Stimulated activated naive CD8-positive, alpha-beta T cell treated with anti-CD3 and anti-CD28 coated beads, Interleukin-15, Interleukin-2, amounts not matched to agents 100 ng/mL and 50 ng/mL, for 24 hours (primary cell): ENCODE measurements at regions not wholly inside any gene's neighbourhood (a gene's known extent, or its start where the extent isn't known, plus 50 kb on each side); places are given as distances from the start of the nearest gene placed in this dataset.

Experiments
- H3K27ac Mint-ChIP-seq: one replicate; pipeline ENCODE4 v1.8.0; 2021; ENCODE audit warnings: mild to moderate bottlenecking, mixed read lengths
- H3K27me3 Mint-ChIP-seq: one replicate; pipeline ENCODE4 v1.8.0; 2021; ENCODE audit warnings: mixed read lengths
- H3K36me3 Mint-ChIP-seq: one replicate; pipeline ENCODE4 v1.8.0; 2021; ENCODE audit warnings: low read depth, mixed read lengths
- H3K4me1 Mint-ChIP-seq: one replicate; pipeline ENCODE4 v1.8.0; 2021; ENCODE audit warnings: low read depth, mixed read lengths
- H3K4me3 Mint-ChIP-seq: one replicate; pipeline ENCODE4 v1.8.0; 2021; ENCODE audit warnings: mild to moderate bottlenecking, mixed read lengths
- H3K9me3 Mint-ChIP-seq: one replicate; pipeline ENCODE4 v1.8.0; 2021; ENCODE audit warnings: mixed read lengths

DNA sequence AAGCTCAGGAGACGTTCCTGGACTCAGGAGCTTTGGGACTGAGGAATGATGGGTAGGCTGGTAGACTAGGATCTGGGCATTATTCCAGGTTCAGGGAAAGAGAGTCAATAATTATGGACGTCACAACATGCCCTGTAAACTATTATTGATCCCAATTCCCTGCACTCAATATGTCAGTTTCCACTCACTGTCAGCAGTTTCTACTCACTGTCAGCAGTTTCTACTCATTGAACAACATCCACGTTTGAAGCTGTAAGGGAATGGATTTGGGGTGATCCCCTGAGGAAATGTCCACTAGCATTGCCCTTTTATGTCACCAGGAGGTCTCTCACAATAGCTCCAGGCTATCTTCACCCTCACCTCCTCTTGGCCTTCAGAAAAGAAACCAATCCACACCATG is 1268.6 kb downstream of the TYW1 start:
- Mint-ChIP-seq H3K4me1 (no peaks in the 10 kb centered on the region), H3K27ac (no peak overlapping the region)

DNA sequence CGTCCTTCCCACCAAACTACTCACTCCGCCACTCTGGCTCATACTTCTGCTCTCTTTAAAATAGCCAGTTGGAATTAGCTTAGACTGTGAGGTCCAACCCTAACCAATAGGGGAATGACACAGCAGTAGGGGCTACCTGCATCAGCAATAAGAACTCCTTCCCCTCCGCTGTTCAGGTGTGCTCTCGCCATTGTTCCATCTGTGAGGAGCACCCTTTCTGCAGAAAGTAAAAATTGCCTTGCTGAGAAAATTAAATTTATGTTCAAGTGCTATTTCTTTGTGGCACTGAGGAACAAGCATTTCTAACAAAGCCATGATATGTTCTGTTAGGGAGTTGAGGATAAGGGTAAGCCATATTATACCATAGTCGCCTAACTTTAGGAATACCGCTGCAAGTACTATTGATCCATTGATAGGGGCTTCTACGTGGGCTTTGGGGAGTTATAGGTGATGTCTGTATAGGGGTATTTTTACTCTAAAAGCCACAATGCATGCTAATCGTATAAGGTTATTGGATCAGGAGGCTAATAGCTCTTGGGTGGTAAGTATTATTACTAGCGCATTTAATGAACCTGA is 1269.5 kb downstream of the TYW1 start:
- no peak overlapping the region for H3K4me3 Mint-ChIP-seq
- H3K4me1 Mint-ChIP-seq: no peaks in the 10 kb centered on the region
- no peaks in the 10 kb centered on the region for H3K36me3 Mint-ChIP-seq
- no peaks in the 10 kb centered on the region for H3K27me3 Mint-ChIP-seq
- H3K27ac Mint-ChIP-seq: no peak overlapping the region
- peaks cover 22% of the 10 kb centered on the region for H3K9me3 Mint-ChIP-seq

More for the DNA sequence above, 1268.6 kb downstream of the TYW1 start:
- Mint-ChIP-seq H3K4me3 (no peak overlapping the region), H3K36me3 (no peaks in the 10 kb centered on the region), H3K9me3 (peaks cover 23% of the 10 kb centered on the region), H3K27me3 (no peaks in the 10 kb centered on the region)

DNA sequence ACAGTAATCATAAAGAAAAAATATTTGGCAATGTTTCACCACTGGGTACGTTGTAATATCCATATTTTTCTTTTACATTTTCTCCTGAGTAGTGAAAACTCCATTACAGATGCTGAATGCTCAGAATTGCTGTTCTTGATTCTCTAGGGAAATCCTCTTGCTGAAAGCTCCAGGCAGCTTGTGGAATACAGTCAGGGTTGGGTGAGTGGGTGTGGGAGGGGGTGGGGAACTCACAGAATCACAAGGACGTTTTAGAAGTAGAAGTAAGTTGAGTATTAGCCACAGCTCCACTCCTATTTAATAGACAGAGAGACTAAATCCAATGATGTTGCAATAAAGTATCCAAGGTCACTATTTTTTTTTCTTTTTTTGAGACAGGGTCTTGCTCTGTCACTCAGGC is 1270.9 kb downstream of the TYW1 start:
- H3K9me3 Mint-ChIP-seq: peaks cover 22% of the 10 kb centered on the region
- H3K36me3 Mint-ChIP-seq: no peaks in the 10 kb centered on the region

DNA sequence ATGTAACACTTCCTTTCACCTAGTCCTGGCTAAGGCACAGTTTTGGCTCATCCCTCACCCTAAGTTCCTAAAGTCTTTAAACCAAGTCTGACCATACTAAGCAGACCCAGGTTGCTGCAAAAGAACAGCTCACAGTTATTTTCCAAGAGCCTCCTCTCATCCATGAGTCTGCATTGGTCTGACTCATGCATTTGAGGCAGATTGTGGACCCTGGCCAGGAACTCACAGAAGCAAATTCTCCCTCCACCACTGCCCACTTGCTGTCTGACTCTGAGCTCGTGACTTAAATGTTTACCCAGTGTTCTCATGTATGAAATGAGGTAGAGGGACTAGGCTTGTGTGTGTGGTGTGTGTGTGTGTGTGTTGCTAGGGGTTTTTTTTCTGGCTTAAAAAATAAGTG is 1272.8 kb downstream of the TYW1 start:
- Mint-ChIP-seq H3K4me1 (no peaks in the 10 kb centered on the region), H3K9me3 (peaks cover 15% of the 10 kb centered on the region), H3K27me3 (no peaks in the 10 kb centered on the region), H3K36me3 (no peaks in the 10 kb centered on the region), H3K27ac (no peak overlapping the region), H3K4me3 (no peak overlapping the region)

More for the DNA sequence above, 1270.9 kb downstream of the TYW1 start:
- Mint-ChIP-seq H3K27ac (no peak overlapping the region), H3K4me1 (no peaks in the 10 kb centered on the region), H3K4me3 (no peak overlapping the region), H3K27me3 (no peaks in the 10 kb centered on the region)

DNA sequence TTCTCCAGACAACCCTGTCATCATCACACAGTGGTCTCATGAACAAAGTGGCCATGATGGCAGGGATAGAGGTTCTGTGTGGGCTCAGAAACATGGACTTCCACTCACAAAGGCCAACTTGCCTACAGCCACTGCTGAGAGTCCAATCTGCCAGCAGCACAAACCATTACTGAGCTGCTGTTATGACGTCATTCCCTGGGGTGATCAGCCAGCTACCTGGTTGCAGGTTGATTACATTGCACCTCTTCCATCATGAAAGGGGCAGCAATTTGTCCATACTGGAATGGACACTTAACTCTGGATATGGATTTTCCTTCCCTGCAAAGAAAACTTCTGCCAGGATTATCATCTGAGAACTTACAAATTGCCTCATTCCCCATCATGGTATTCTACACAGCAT is 1275.9 kb downstream of the TYW1 start:
- Mint-ChIP-seq H3K9me3 (no peaks in the 10 kb centered on the region), H3K27me3 (no peaks in the 10 kb centered on the region), H3K36me3 (no peaks in the 10 kb centered on the region), H3K27ac (no peak overlapping the region), H3K4me1 (no peaks in the 10 kb centered on the region), H3K4me3 (no peak overlapping the region)

GRCh38 chr7:68276725-68277124 is 1280.1 kb downstream of the TYW1 start:
- Mint-ChIP-seq H3K36me3 (no peaks in the 10 kb centered on the region), H3K4me3 (no peak overlapping the region), H3K4me1 (no peaks in the 10 kb centered on the region), H3K27me3 (no peaks in the 10 kb centered on the region), H3K27ac (no peak overlapping the region), H3K9me3 (peaks cover under 1% of the 10 kb centered on the region)

DNA sequence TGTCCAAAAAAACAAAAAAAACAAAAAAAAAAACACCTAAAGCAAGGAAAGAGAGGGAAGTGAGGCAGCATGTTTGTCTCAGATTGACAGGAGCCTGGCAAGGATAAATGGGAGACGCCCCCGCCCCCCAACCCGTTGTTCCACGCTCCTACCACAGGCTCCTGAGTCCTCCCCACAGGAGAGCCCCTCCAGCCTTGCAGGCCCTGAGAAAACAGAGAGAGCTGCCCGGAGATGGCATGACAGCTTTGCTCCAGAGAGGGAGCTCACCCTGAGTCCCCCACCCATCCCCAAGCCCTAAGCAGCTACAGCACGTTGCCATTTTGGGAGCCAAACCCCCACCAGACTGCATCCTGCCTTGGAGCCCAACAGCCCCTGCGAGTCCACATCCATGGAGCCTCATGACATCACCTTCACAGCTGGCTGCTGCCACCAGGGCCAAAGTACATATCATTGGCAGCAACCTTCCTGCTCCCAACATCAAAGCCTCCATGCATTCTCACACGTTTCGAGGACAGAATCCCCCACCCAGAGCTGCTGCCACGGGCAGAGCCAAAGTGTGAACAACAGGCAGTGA is 1283.3 kb downstream of the TYW1 start:
- H3K9me3 Mint-ChIP-seq: peaks cover 25% of the 10 kb centered on the region
- H3K36me3 Mint-ChIP-seq: no peaks in the 10 kb centered on the region
- no peaks in the 10 kb centered on the region for H3K27me3 Mint-ChIP-seq
- H3K4me1 Mint-ChIP-seq: no peaks in the 10 kb centered on the region
- H3K27ac Mint-ChIP-seq: no peak overlapping the region
- H3K4me3 Mint-ChIP-seq: no peak overlapping the region

GRCh38 chr7:68280931-68281330 is 1284.3 kb downstream of the TYW1 start:
- H3K4me1 Mint-ChIP-seq: no peaks in the 10 kb centered on the region
- H3K4me3 Mint-ChIP-seq: no peak overlapping the region
- peaks cover 26% of the 10 kb centered on the region for H3K9me3 Mint-ChIP-seq
- H3K36me3 Mint-ChIP-seq: no peaks in the 10 kb centered on the region
- H3K27me3 Mint-ChIP-seq: no peaks in the 10 kb centered on the region
- no peak overlapping the region for H3K27ac Mint-ChIP-seq

DNA sequence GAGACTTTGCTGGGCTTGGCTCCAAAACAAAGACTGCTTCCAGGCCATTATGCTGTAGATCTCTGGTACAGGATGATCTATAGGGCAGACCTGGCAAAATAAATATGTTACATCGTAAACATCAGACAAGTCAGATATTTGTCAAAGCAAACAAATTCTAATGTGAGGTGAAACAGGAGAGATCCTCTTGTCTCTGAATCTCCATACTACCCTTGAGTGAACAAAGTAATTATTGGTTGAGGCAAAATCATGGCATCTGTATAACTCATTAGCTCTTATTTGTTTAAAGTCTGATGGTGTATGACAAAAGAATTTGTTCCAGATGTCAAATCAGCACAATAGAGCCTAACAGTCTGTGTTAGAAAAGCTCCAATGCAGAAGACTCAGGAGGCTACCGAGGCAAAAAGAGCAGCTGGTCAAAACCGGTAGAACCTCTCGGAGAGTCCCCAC is 1291.5 kb downstream of the TYW1 start:
- no peak overlapping the region for H3K4me3 Mint-ChIP-seq
- H3K36me3 Mint-ChIP-seq: no peaks in the 10 kb centered on the region
- H3K27me3 Mint-ChIP-seq: no peaks in the 10 kb centered on the region
- no peaks in the 10 kb centered on the region for H3K4me1 Mint-ChIP-seq
- peaks cover 36% of the 10 kb centered on the region for H3K9me3 Mint-ChIP-seq
- H3K27ac Mint-ChIP-seq: no peak overlapping the region

DNA sequence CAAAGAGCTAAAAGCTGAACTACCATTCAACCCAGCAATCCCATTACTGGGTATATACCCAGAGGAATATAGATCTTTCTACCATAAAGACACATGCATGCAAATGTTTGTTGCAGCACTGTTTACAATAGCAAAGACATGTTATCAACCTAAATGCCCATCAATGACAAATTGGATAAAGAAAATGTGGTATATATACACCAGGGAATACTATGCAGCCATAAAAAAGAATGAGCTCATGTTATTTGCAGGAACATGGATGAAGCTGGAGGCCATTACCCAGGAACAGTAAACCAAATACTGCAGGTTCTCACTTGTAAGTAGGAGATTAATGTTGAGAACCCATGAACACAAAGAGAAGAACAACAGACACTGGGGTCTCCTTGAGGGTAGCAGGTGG is 1295.1 kb downstream of the TYW1 start:
- H3K4me1 Mint-ChIP-seq: no peaks in the 10 kb centered on the region
- H3K27ac Mint-ChIP-seq: no peak overlapping the region

DNA sequence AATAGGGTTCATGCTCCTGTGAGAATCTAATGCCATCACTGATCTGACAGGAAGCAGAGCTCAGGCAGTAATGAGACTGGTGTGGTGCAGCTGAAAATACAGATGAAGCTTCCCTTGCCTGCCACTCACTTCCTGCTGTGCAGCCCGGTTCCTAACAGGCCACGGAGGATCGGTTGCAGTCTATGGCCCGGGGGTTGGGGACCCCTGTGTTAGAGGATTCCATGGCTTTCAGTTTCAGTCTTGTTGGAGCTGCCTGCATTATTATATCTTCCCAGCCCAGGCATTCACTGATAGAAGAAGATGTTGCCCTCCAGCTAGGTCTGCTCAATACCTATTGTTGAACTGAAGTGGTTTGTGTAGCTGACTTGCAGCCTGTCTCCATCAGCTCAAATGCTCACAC is 1298.8 kb downstream of the TYW1 start:
- Mint-ChIP-seq H3K27ac (no peak overlapping the region), H3K4me3 (no peak overlapping the region), H3K27me3 (no peaks in the 10 kb centered on the region), H3K9me3 (peaks cover 28% of the 10 kb centered on the region), H3K4me1 (no peaks in the 10 kb centered on the region), H3K36me3 (no peaks in the 10 kb centered on the region)

More for the DNA sequence above, 1295.1 kb downstream of the TYW1 start:
- Mint-ChIP-seq H3K36me3 (no peaks in the 10 kb centered on the region), H3K9me3 (peaks cover 23% of the 10 kb centered on the region), H3K4me3 (no peak overlapping the region), H3K27me3 (no peaks in the 10 kb centered on the region)

- peaks cover 15% of the 10 kb centered on the region for H3K9me3 Mint-ChIP-seq
- no peaks in the 10 kb centered on the region for H3K4me1 Mint-ChIP-seq
- H3K4me3 Mint-ChIP-seq: no peak overlapping the region
- H3K27me3 Mint-ChIP-seq: no peaks in the 10 kb centered on the region
- no peaks in the 10 kb centered on the region for H3K36me3 Mint-ChIP-seq
- H3K27ac Mint-ChIP-seq: no peak overlapping the region
Measured at GRCh38 chr7:68304536-68304935, 1293.7 kb upstream of the AUTS2 start.

GRCh38 chr7:68306692-68307107 is 1291.6 kb upstream of the AUTS2 start:
- H3K36me3 Mint-ChIP-seq: no peaks in the 10 kb centered on the region
- no peak overlapping the region for H3K4me3 Mint-ChIP-seq
- H3K4me1 Mint-ChIP-seq: no peaks in the 10 kb centered on the region
- H3K9me3 Mint-ChIP-seq: peaks cover 9% of the 10 kb centered on the region
- H3K27ac Mint-ChIP-seq: no peak overlapping the region
- no peaks in the 10 kb centered on the region for H3K27me3 Mint-ChIP-seq

DNA sequence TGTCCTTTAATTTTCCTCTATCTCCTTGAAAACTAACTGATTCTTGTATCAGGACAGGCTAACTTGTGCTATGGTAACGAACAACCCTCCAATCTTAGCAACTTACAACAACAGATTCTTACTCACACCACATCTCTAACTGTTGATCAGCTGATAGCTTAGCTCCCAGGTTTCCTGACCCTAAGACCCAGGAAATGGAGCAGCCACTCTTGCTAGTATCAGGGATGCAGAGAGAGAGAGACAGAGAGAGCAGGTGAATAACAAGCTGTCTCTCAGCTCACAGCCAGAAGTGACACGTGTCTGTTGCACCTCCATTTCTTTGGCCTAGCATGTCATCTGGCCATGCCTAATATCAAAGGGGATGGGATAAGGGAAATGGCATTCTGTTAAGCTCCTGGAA is 1289.0 kb upstream of the AUTS2 start:
- Mint-ChIP-seq H3K27me3 (no peaks in the 10 kb centered on the region), H3K4me3 (no peak overlapping the region), H3K4me1 (no peaks in the 10 kb centered on the region), H3K9me3 (peaks cover 16% of the 10 kb centered on the region), H3K36me3 (no peaks in the 10 kb centered on the region), H3K27ac (no peak overlapping the region)

GRCh38 chr7:68309806-68310205 is 1288.5 kb upstream of the AUTS2 start:
- H3K9me3 Mint-ChIP-seq: peaks cover 16% of the 10 kb centered on the region
- no peaks in the 10 kb centered on the region for H3K27me3 Mint-ChIP-seq
- no peaks in the 10 kb centered on the region for H3K4me1 Mint-ChIP-seq
- no peak overlapping the region for H3K27ac Mint-ChIP-seq
- H3K36me3 Mint-ChIP-seq: no peaks in the 10 kb centered on the region
- H3K4me3 Mint-ChIP-seq: no peak overlapping the region

- Mint-ChIP-seq H3K27me3 (no peaks in the 10 kb centered on the region), H3K9me3 (peaks cover 16% of the 10 kb centered on the region), H3K4me3 (no peak overlapping the region), H3K36me3 (no peaks in the 10 kb centered on the region), H3K27ac (no peak overlapping the region), H3K4me1 (no peaks in the 10 kb centered on the region)
Measured at GRCh38 chr7:68311958-68312357, 1286.3 kb upstream of the AUTS2 start.
